ENCODE measurements at regions not wholly inside any gene's neighbourhood (a gene's known extent, or its start where the extent isn't known, plus 50 kb on each side); places are given as distances from the start of the nearest gene placed in this dataset.

- ATAC-seq = no peak
These were observed 135.0 kb upstream of the ARL4C start for GRCh38 chr2:234631646-234632514.

- no peak for ATAC-seq
These were observed 133.9 kb upstream of the ARL4C start for GRCh38 chr2:234630801-234631261.

GRCh38 chr2:234629596-234629995 lies 132.7 kb upstream of the ARL4C start:
- no peak for ATAC-seq

GRCh38 chr2:234628953-234629352 lies 132.1 kb upstream of the ARL4C start:
- no peak for ATAC-seq

GRCh38 chr2:234627308-234627707 lies 130.4 kb upstream of the ARL4C start:
- no peak for ATAC-seq

GRCh38 chr2:234626566-234627130 lies 129.8 kb upstream of the ARL4C start:
- no peak for ATAC-seq

DNA sequence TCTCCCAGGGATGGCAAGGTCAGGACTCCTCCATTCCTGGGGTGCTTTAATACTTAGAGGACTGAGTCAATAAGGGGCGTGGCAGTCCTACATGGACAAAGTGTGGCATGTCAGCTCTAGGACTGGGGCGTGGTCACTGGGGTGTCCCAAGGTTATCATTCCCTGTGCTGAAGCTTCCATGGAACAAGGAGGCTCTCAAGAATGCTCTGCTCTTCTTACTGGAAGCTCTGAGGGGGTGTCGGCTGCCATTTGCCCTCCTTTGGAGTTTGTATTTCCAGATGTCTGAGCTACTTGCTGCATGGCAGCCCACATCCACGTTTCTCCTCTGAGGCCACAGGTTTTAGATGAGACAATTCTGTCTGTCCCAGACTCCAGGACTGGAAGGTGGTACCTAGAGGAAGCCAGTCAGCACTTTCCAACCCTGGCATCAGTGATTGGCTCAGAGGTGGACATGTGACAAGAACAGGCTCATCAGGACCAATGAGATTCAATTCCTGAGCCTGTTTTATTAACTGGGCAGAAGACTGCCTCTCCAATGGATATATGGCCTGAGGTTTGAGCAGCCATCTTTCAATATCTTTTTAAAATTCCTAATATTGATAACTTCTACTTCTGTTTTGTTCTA lies 128.9 kb upstream of the ARL4C start:
- ATAC-seq = no peak

DNA sequence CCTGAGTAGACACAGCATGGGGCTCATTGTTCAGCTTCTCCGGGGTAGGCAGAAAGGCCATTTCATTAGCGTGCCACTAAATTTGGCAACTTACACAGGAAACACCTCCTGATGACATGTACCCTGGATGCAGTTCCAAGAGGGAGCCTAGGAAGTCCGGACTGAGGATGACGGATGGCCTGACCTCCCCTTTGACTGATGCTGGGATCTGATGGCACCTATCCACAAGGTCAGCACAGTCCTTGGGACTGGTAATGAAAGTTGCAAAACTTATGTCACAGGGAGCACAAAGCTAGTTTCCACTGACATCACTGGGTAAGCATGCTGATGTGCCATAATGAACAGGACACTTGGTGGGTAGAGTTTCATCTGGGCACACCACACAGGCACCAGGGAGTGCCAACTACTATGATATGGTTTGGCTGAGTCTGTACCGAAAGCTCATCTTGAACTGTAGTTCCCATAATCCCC lies 126.7 kb upstream of the ARL4C start:
- no peak for ATAC-seq

DNA sequence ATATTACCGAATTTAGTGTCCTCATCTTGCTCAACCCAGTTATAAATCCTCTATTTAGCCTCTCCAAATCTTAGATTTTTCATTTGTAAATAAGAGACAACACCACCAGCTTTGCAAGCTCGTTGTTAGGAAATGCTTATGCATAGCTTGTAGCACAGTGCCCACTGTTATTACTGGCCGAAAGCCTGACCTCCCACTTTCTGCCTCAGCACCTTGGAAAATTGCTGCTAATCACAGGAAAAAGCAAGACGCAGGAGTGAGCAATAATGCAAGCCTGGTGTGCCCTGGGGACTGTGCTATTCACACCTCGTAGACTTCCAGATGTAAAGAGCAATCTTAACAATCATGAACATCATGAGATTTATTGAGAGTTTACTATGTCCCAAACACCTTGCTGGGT lies 124.2 kb upstream of the ARL4C start:
- no peak for ATAC-seq

DNA sequence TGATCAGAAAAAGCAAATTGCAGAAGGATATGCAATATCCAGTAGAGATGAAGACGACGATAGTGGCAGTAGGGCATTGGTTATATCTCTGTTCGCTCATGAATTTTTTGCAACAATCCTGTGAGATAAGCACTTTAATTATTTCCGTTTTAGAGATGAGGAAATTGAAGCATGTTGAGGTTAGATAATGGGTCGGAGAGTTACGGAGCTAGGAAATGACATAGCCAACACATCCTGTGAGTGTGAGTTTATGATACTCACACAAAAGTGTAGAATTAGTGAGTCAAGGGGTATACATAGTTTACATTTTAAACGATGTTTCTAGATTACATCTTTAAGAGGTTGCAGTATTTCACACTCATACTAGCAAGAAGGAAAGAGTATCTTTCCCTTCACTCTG lies 123.1 kb upstream of the ARL4C start:
- no peak for ATAC-seq

DNA sequence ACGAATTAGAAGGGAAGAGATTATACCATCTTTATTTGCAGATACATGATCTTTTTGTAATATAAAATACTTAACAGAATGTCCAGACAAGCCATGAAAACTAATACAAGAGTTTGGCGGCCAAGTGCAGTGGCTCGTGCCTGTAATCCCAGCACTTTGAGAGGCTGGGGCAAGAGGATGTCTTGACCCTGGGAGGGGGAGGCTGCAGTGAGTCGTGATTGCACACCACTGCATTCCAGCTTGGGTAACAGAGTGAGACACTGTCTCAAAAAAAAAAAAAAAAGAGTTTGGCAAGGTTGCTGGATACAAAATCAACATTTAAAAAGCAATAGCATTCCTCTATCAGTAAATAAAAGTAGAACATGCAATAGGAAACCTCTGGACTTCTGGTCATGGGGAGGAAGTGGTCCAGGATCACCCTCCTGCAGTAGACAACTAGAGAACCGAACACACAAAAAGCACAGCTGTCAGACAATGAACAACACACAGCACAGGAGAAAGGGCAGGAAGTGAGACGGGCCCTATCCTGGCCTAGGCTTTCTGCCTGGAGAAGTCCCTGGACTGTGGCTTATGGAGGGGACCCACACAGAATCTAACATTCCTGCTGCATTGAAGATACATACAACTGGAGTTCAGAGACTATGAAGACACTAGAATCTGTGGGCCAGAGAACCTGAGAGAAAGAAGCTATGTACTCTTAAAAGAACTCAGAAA lies 118.9 kb upstream of the ARL4C start:
- ATAC-seq = no peak

- ATAC-seq = no peak
These were observed 114.3 kb upstream of the ARL4C start for GRCh38 chr2:234611209-234611608.

DNA sequence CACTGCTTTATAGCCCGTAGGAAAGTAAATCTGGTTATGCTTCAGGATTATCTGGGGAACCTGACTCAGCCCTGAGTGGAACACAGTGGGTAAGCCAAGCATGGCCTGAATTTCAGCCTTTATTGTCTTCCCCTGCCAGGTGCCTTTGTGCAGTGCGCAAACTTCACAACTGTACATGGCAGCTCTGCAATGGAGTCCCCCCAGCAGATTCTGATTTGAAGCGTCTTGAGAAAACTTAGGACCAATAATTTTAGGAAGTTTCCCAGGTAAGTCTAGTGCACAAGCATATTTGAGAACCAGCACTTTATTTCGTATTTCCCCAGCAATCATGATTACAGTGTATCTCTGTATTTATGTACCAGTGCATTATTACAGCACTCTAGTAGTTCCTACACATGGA lies 112.1 kb upstream of the ARL4C start:
- no peak for ATAC-seq

GRCh38 chr2:234607691-234608090 lies 110.8 kb upstream of the ARL4C start:
- no peak for ATAC-seq

DNA sequence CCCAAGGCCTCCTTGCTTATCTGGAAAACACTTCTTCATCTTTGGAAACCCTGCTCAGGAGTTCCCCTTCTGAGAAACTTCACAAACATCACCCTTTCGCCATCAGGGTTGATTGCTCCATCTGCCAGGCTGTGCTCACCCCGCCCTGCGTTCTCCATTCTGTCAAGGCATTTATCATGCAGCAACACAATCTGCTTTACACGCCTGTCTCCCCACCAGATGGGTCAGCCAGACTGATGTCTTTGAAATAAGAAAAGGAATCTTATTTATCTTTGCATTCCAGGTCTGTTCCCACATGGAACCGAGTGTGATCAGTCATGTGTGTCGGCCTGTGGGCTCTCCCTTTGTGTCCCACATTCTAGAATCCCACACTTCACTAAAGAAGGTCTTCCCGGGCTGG lies 110.0 kb upstream of the ARL4C start:
- ATAC-seq = no peak

- no peak for ATAC-seq
These were observed 106.7 kb upstream of the ARL4C start for GRCh38 chr2:234603619-234604018.

DNA sequence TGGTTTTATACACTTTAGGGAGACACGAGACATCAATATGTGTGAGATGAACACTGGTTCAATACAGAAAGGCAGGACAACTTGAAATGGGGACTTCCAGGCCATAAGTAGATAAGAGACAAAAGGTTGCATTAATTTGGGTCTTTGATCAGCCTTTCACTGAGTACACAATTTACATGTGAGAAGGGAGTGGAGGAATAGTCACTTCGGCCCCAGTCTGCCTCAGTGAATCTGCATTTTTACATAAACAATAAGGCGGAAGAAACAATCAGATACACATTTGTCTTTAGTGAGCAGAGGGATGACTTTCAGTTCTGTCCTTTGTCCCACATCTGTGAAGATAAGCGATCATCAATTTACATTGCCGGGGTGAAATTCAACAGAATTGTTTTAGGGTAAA lies 104.3 kb upstream of the ARL4C start:
- no peak for ATAC-seq

GRCh38 chr2:234597576-234597861 lies 100.6 kb upstream of the ARL4C start:
- ATAC-seq = no peak

- ATAC-seq = no peak
These were observed 100.1 kb upstream of the ARL4C start for GRCh38 chr2:234596696-234597575.

DNA sequence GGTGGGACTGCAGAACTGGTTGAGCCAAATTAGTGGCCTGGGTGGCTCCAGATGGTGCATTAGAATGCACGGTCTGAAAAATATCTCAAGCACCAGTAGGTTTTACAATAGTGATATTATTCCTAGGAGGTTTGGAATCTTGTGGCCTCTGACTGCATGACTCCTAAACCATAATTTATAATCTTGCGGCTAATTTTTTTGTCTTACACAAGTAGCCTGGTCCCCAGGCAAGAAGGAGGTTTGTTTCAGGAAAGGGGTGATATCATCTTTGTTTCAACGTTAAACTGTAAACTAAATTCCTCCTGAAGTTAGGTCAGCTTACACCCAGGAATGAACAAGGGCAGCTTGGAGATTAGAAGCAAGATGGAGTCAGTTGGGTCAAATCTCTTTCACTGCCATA lies 98.9 kb upstream of the ARL4C start:
- ATAC-seq = no peak

DNA sequence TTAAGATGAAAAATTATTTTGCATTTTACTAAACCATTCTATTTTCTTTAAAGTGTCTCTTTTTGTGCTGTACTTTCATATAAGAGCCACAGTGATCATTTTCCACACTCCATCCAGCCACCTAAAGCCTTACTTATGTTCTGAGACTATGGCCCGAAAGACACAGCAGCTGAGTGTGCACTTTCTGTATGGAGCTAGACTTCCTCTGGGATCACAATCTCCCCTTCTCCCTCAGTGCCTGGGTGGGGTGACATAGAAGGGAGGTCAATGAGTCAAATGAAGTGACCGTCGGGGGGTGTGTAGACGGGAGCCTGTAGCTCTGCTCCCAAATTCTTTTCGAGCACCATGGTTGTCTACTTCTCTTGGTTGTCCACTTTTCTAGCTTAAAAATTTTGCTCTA lies 97.8 kb upstream of the ARL4C start:
- ATAC-seq = no peak

DNA sequence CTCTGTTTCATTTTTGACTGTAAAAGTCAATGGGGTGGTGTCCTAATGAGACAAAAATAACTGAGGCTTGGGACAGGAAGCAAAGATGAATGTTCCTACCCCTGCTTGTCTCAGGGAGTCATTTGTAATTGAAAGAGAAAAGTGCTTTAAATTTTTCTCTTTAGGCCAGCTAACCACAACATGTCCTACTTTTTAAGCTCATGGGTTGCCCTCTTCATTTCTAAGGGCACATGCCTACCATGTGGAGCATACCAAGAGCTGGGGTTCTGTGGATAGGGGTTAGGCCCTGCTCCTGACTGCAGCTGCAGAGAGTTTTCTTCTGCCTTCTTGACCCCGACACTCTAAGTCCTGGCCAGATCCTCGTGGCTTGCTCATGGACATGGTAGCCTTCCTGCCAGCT lies 96.8 kb upstream of the ARL4C start:
- ATAC-seq = no peak

Measured in activated CD4-positive, CD25-positive, alpha-beta regulatory T cell treated with anti-CD3 and anti-CD28 coated beads, Interleukin-2, amount 50 U/mL, for 24 hours (primary cell).